Testis (tissue), 2 donors: ENCODE measurements at regions not wholly inside any gene's neighbourhood (a gene's known extent, or its start where the extent isn't known, plus 50 kb on each side); places are given as distances from the start of the nearest gene placed in this dataset.
"Not testable (repeated sequence)": the region's sequence is repeated elsewhere in the genome, so short reads cannot be mapped to it uniquely, and the experiment has no call there.

Source experiments
- DNase-seq: peaks from one replicate; pipeline ENCODE4 v3.0.0-alpha.2; 2019
- H3K27ac ChIP-seq, 2 donors: fragments of 200-600 bp; sonication (generic); one replicate each; pipeline ENCODE4 v1.5.1; 2019
- H3K27me3 ChIP-seq: fragments of 200-600 bp; sonication (generic); one replicate; pipeline ENCODE4 v1.5.1; 2019
- H3K36me3 ChIP-seq: fragments of 200-600 bp; sonication (generic); one replicate; pipeline ENCODE4 v1.5.1; 2017; ENCODE audit warnings: low read depth; ENCODE audit errors: missing control alignments
- H3K4me1 ChIP-seq: fragments of 200-600 bp; sonication (generic); one replicate; pipeline ENCODE4 v1.5.1; 2019
- H3K4me3 ChIP-seq, 2 donors: fragments of 200-600 bp; sonication (generic); one replicate each; pipeline ENCODE4 v1.5.1; 2017 to 2019
- H3K9me3 ChIP-seq: fragments of 200-600 bp; sonication (generic); one replicate; pipeline ENCODE4 v1.5.1; 2017
- POLR2A ChIP-seq: fragments of 450-650 bp; IDR thresholded peaks from one replicate; pipeline ENCODE4 v1.6.1; 2017; ENCODE audit warnings: antibody characterized with exemption, mild to moderate bottlenecking, moderate library complexity
- WGBS, 2 donors: methylation state at CpG; one replicate each; pipeline ENCODE4 v1.1.5; 2018; 5-methylcytosine and 5-hydroxymethylcytosine counted together
- intact Hi-C: fragments of 100-400 bp; cut with DNase I; formaldehyde crosslinking; loops from one replicate; pipeline ENCODE4 v1.15.1; 2023; ENCODE audit warnings: low total_unique reads
- TF ChIP-seq, protein P1 (sequence below), 3 experiments: fragments of 450-650 bp in 2 of 3; fragments of 200-600 bp in 1 of 3; sonication (generic) in 1 of 3; IDR thresholded peaks; one replicate each; pipeline ENCODE4 v1.5.1; 2016 to 2019; ENCODE audit warnings: antibody characterized with exemption in 3 of 3, mild to moderate bottlenecking in 2 of 3, moderate library complexity in 1 of 3

DNA sequence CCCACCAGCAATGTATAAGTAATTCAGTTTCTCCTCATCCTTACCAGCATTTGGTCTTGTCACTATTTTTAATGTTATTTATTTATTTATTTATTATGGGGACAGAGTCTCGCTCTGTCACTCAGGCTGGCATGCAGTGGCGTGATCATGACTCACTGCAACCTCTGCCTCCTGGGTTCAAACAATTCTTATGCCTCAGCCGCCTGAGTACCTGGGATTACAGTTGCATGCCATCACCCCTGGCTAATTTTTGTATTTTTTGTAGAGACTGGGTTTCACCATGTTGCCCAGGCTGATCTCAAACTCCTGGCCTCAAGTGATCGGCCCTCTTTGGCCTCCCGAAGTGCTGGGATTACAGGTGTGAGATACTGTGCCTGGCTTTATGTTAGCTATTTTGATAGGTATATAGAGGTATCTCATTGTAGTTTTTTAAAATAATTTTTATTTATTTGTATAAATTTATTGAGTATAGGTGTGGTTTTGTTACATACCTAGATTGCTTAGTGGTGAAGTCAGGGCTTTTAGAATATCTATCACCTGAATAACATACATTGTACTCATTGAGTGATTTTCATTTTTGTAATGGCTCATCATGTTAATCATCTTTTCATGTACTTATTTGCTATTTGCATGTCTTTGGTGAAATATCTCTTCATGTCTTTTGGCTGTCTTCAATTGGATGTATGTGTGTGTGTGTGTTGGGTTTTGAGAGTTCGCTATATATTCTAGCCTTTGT lies 53.3 kb downstream of the TANC2 start:
- WGBS, 2 donors = 96 to 97% methylated on average over 6 of the region's 6 CpGs

DNA sequence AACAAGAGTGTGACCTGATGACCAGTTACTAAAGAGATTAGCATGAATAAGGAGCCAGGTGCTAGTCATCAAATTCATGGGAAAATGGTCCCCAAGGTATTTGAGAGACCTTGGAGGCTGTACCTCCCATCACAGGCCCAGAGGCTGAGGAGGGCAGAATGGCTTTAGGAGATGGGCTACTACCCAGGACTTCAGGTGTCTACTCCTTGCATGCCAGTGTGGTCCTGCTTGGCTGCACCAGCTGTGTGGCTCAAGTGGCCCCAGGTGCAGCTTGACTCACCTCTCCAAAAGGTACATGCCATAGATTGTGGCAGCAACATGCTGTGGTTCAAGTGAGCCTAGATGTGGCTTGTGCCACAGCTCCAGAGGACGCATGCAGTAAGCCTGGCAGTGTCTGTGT lies 56.5 kb downstream of the TANC2 start:
- H3K36me3 ChIP-seq = no peaks in the 10 kb centered on the region
- TF ChIP-seq POLR2A = no peak
- TF ChIP-seq, protein P1, sequence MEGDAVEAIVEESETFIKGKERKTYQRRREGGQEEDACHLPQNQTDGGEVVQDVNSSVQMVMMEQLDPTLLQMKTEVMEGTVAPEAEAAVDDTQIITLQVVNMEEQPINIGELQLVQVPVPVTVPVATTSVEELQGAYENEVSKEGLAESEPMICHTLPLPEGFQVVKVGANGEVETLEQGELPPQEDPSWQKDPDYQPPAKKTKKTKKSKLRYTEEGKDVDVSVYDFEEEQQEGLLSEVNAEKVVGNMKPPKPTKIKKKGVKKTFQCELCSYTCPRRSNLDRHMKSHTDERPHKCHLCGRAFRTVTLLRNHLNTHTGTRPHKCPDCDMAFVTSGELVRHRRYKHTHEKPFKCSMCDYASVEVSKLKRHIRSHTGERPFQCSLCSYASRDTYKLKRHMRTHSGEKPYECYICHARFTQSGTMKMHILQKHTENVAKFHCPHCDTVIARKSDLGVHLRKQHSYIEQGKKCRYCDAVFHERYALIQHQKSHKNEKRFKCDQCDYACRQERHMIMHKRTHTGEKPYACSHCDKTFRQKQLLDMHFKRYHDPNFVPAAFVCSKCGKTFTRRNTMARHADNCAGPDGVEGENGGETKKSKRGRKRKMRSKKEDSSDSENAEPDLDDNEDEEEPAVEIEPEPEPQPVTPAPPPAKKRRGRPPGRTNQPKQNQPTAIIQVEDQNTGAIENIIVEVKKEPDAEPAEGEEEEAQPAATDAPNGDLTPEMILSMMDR (IDR thresholded peaks at IDR 0.05) = no peak
- no peak overlapping the region for H3K27ac ChIP-seq
- 93 to 100% methylated on average over 1 of the region's 1 CpG for WGBS, 2 donors
- intact Hi-C loops = no loop called here
- no peaks in the 10 kb centered on the region for H3K4me1 ChIP-seq
- no peak for DNase-seq
- no peaks in the 10 kb centered on the region for H3K27me3 ChIP-seq
- H3K4me3 ChIP-seq = no peak overlapping the region
- H3K9me3 ChIP-seq = no peaks in the 10 kb centered on the region

More for the DNA sequence above, 53.3 kb downstream of the TANC2 start:
- Histone ChIP-seq H3K9me3 (no peaks in the 10 kb centered on the region), H3K27me3 (no peaks in the 10 kb centered on the region), H3K4me3 (no peak overlapping the region), H3K27ac (no peak overlapping the region), H3K4me1 (no peaks in the 10 kb centered on the region), H3K36me3 (no peaks in the 10 kb centered on the region)
- DNase-seq = no peak
- intact Hi-C loops = no loop called here
- TF ChIP-seq POLR2A = no peak
- TF ChIP-seq, protein P1 (IDR thresholded peaks at IDR 0.05) = no peak

DNA sequence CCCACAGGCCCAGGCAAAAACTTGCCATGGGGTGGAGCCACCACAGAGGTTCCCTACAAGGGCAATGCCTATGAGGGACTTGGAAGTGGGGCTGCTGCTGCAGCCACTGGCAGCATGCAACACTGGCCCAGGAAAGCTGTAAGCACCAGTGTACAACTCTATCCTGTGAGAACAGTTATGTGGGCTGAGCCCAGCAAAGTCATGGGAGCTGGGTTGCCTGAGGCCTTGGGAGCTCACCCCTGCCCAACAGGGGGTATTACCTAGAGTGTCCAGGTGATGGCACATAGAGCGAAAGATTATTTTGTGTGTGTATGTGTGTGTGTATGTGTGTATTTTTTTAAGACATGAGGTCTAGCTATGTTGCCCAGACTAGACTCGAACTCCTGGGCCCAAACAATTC lies 57.0 kb downstream of the TANC2 start:
- H3K36me3 ChIP-seq = no peaks in the 10 kb centered on the region
- no peak overlapping the region for H3K27ac ChIP-seq
- no peaks in the 10 kb centered on the region for H3K9me3 ChIP-seq
- no peak for DNase-seq
- intact Hi-C loops = no loop called here
- 78 to 90% methylated on average over 2 of the region's 2 CpGs for WGBS, 2 donors
- H3K4me1 ChIP-seq = no peaks in the 10 kb centered on the region
- no peaks in the 10 kb centered on the region for H3K27me3 ChIP-seq
- no peak overlapping the region for H3K4me3 ChIP-seq
- no peak for TF ChIP-seq POLR2A
- TF ChIP-seq, protein P1 (IDR thresholded peaks at IDR 0.05) = no peak

DNA sequence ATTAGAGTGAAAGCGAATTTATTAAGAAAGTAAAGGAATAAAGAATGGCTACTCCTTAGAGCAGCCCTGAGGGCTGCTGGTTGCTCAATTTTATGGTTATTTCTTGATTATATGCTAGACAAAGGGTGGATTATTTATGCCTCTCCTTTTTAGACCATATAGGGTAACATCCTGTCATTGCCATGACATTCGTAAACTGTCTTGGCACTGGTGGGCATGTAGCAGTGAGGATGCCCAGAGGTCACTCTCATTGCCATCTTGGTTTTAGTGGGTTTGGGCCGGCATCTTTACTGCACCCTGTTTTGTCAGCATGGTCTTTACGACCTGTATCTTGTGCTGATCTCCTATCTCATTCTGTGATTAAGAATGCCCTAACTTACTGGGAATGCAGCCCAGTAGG lies 58.2 kb downstream of the TANC2 start:
- H3K27ac ChIP-seq = no peak overlapping the region
- no peaks in the 10 kb centered on the region for H3K36me3 ChIP-seq
- TF ChIP-seq, protein P1 (IDR thresholded peaks at IDR 0.05) = no peak
- no peak for TF ChIP-seq POLR2A
- DNase-seq = no peak
- H3K9me3 ChIP-seq = no peaks in the 10 kb centered on the region
- H3K27me3 ChIP-seq = no peaks in the 10 kb centered on the region
- 84 to 92% methylated on average over 4 of the region's 4 CpGs for WGBS, 2 donors
- no peaks in the 10 kb centered on the region for H3K4me1 ChIP-seq
- intact Hi-C loops = no loop called here
- no peak overlapping the region for H3K4me3 ChIP-seq

DNA sequence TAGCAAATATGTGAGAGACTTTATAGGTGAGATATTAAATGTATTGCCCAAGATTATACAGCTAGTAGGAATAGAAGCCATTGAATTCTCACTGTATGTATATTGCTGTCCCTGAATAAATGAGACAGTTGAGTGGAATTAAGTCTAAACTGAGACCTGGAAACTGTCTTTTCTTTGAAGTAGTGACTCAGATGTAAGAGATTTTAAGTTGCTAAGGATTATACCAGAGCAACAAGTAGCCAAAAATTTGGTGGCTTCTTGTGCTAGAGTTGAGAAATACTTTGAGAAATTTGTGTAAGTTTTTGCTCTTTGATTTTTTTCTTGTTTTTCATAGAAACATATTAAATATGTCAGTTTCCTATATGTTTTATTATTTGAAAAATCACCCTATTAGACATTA lies 58.7 kb downstream of the TANC2 start:
- no peaks in the 10 kb centered on the region for H3K27me3 ChIP-seq
- H3K4me1 ChIP-seq = no peaks in the 10 kb centered on the region
- no peak overlapping the region for H3K4me3 ChIP-seq
- intact Hi-C loops = no loop called here
- no peak overlapping the region for H3K27ac ChIP-seq
- DNase-seq = no peak
- H3K9me3 ChIP-seq = no peaks in the 10 kb centered on the region
- TF ChIP-seq, protein P1 (IDR thresholded peaks at IDR 0.05) = no peak
- no peak for TF ChIP-seq POLR2A
- no peaks in the 10 kb centered on the region for H3K36me3 ChIP-seq

DNA sequence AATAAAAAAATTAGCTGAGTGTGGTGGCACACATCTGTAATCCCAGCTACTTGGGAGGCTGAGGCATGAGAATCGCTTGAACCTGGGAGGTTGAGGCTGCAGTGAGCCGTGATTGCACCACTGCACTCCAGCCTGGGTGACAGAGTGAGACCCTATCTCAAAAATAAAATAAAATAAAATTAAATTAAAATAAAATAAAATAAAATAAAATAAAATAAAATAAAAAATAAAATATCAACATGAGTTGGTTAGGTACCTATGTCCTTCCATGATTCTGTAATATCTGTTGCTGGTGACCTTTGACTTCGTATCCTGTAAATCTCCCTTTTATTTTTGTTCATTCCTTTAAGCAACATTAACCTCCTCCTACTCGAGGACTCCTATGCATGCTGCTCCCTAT lies 59.6 kb downstream of the TANC2 start:
- H3K27ac ChIP-seq, H3K9me3 ChIP-seq, H3K4me1 ChIP-seq, intact Hi-C loops, H3K36me3 ChIP-seq, DNase-seq, H3K27me3 ChIP-seq, H3K4me3 ChIP-seq: not testable (repeated sequence)
- 90 to 91% methylated on average over 4 of the region's 4 CpGs for WGBS, 2 donors
